GM18951 (cell line): ENCODE measurements at regions not wholly inside any gene's neighbourhood (a gene's known extent, or its start where the extent isn't known, plus 50 kb on each side); places are given as distances from the start of the nearest gene placed in this dataset.

Experiments used
- POLR2A ChIP-seq: IDR thresholded peaks from 4 replicates; pipeline ENCODE4 v1.6.1; 2011; ENCODE audit warnings: mild to moderate bottlenecking; ENCODE audit not compliant: insufficient read length, insufficient read depth; ENCODE audit errors: extremely low read depth
- in situ Hi-C: fragments of 300-500 bp; cut with MboI; formaldehyde crosslinking; loops from one replicate; pipeline ENCODE4 v1.12.0; 2022; ENCODE audit warnings: low sequenced_read_pairs, mixed read lengths, inconsistent platforms; ENCODE audit not compliant: unreplicated experiment

DNA sequence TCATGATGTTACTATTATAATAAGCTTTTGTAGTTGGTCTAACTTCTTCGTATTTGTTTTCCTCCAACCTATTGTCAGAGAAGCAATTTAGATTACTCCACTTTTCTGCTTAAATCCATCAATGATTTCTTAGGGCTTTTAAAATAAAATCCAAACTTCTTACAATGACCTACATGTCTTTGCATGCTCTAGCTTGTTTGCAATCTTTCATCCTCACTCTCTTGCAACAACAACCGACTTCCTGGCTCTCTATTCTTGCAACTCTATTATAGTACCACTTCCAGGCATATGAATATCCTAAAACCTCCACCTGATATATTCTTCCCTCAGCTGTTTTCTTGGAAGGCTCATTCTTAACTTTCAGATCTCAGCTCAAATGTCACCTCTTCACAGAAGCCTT, 1288.7 kb downstream of the PLA2G4A start:
- in situ Hi-C loops = no loop called here
- TF ChIP-seq POLR2A = no peak

DNA sequence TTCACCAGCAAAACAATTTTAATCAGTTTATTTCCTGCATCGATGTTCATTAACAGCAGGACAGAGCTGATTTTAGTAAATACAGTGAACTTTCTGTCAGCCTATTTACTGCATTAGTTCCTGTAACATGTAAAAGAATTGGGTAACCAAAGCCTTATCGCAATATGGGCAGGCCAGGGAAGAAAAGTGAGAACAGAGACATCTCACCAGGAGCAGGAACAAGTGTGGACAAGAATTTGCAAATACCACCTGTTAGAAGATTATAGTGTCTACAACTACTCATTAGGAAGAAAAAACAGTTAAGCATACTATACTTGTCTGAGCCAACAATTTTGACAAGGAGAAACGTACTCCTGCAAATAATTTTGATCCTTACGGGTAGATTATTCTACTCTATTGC, 1293.9 kb downstream of the PLA2G4A start:
- no peak for TF ChIP-seq POLR2A
- in situ Hi-C loops = no loop called here

DNA sequence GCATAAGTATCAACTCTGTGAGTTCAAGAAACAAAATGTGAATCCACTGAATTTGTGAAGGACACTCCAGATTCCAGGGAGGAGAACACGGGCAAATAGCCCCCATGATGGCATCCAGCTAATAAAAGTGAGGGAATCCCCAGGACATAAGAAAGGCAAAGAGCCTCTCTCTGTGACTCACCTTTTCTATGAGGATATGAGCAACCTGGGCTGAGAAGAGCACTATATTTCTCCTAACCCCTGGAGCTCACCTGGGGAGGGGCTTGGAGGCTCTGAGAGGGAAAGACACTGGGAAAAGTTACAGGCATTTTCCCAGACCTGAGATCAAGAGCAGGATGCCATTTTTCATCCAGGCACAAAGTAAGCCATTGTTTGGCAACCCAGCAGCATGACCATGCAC, 1298.8 kb downstream of the PLA2G4A start:
- in situ Hi-C loops = no loop called here
- no peak for TF ChIP-seq POLR2A

DNA sequence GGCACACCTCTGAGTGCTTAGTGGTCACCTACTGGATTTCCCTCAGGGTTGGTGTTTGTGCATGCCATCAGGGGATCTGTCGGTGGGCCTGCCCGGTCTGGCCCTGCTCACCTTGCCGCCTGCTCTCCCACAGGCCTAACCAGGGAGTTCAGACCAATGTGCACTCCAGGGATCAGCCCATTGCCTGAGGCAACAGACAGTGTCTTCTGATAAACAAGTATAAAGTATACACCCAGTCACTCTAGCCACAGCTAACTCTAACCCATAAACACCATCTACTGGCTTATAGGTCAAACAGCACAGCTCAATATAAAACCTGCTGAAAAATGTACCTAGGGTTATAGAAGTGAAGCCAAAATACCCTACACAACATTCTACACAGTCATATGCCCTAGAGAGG, 1300.0 kb downstream of the PLA2G4A start:
- no peak for TF ChIP-seq POLR2A
- in situ Hi-C loops = no loop called here

DNA sequence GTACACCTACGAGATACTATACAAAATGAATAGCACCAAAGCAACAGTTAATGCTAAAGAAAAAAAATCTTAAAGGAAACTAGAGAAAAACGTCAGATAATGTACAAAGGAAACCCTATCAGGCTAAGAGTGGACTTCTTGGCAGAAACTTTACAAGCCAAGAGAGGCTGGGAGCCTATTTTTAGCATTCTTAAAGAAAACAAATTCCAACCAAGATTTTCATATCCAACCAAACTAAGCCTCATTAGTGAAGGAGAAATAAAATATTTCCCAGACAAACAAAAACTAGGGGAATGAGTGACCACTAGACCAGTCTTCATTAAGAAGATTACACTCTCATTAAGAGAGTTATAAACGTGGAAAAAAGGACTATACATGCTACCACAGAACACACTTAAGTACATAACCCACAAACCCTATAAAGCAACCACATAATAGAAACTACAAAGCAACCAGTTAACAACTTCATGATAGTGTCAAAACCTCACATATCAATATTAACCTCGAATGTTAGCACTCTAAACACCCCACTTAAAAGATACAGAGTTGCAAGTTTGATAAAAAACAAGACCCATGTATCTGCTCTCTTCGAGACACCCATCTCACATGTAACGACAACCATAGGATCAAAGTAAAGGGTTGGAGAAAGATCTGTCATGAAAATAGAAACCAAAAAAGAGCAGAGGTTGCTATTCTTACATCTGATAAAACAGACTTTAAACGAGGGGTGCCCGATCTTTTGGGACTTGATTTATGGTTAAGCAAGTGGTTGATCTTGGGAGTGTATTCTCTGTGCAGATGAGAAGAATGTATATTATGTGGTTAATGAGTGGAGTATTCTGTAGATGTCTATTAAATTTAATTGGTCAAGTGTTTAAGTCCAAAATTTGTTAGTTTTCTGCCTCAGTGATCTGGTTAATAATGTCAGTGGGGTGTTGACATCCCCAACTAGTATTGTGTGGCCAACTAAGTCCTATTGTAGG, 1301.4 kb downstream of the PLA2G4A start:
- in situ Hi-C loops = no loop called here
- no peak for TF ChIP-seq POLR2A

DNA sequence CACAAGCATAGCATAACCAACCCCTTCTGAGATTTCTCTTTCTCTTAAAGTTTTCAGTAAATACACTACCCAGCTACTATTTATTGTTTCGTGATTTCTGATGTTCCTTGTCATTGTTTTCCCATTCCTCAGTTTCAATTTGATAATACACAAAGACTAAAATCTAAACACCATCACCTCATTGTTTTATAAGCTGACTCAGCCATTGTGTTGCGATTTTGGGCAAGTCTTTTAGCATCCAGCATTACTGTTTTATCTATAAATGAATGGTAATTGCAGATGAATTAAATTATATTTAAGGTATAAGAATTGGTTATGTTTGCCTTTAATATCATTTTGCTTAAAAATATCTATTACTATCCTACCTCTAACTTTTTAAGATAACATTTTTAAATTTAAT, 1308.5 kb downstream of the PLA2G4A start:
- in situ Hi-C loops = no loop called here
- no peak for TF ChIP-seq POLR2A

DNA sequence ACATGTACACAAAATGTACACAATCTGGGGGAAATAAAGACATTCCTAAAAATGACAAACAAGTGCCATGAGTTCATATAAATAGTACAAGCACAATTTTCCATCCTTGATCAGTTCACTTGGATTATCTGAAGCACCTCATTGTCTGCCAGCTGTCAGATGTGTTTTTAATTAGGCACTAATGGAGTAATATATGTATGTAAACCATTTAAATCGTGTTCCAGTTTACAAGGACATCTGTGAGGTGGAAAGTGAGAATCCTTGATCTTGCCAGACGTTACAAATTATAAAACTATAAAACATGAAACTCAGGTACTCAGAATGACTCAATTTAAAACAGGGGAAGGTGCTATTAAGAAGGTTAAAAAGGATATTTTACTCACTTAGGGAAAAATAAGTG, 1312.2 kb downstream of the PLA2G4A start:
- in situ Hi-C loops = no loop called here
- TF ChIP-seq POLR2A = no peak

DNA sequence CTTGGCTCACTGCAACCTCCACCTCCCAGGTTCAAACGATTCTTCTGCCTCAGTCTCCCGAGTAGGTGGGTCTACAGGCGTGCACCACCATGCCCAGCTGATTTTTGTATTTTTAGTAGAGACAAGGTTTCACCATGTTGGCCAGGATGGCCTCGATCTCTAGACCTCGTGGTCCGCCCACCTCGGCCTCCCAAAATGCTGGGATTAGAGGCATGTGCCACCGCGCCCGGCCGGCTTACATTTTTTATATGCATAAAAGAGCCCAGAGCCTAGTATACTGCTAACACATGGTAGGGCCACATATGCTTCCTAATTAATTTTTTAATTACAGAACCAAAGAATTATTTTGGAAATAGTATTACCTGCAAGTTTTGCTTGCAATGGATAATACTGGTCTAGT, 1325.4 kb downstream of the PLA2G4A start:
- TF ChIP-seq POLR2A = no peak
- in situ Hi-C loops = no loop called here

DNA sequence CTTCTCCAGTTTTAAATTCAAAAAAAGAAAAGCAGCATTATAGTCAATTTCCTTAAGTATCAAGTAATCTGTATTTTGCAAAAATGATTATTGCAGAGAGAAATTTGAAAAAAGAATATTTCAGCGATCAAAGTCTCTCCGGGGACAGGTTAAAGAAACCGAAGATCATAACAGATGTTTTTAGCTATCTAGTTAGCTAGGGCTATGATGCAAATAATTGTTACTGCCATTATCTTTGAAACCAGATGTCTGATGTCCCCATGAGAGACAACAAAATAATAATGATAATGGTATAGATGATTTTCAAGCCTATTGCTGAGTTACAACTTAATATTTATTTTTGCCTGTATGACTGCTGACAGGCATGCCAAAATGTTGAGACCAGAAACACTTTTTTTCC, 1326.0 kb downstream of the PLA2G4A start:
- in situ Hi-C loops = no loop called here
- no peak for TF ChIP-seq POLR2A

DNA sequence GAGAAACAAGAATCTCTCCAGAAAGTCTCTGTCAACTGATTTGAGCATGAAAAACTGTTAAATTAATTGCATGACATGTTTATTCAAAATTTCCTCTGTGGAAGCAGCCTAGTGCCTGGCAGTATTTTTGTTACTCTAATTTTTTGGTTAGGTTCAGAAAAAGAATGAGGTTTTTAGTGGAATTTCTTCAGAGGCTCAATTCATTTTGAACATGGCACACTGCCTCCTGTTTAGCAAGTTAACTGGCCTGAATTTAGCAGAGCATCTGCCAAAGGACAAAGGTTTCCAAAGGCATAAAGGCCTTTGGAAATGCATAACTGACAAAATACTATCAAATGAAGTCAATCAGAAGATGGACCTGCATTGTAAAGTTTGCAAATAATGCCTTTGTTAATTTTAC, 1326.5 kb downstream of the PLA2G4A start:
- no peak for TF ChIP-seq POLR2A
- in situ Hi-C loops = no loop called here

DNA sequence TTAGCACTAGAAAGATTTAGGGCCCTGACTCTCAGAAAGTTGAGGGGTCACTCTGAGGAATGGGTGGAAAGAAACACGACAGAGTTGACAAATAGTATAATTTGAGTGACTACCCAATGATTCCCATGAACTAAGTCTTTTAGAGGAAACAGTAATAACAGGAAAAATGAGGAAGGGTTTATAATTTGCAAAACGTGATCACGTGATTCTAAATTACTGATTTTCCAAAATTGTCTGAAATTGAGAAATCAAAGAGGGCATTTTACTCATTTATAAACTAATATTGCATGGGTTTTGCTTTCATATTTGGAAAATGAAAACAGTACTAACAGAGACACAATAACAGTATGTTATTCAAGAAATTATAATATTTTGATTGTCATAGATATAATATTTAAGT, 1335.7 kb downstream of the PLA2G4A start:
- TF ChIP-seq POLR2A = no peak
- in situ Hi-C loops = no loop called here

DNA sequence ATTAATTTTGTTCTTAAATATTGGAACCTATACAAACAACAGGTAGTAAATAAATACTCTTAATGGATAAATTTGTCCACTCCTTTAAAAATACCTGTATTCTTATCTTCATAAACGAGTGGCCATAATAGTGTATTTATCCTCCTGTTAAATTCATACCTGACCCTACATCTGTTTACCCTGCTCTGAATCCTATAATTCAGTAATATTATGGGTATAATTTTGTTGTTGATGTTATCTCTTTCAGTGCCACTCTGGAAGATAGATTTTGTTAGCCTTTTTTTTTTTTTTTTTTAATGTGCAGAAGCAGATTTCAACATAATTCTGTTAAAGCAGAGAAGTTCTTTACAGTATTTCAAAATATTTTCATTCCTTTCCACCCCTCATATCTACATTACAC, 1337.9 kb downstream of the PLA2G4A start:
- in situ Hi-C loops = no loop called here
- TF ChIP-seq POLR2A = no peak

DNA sequence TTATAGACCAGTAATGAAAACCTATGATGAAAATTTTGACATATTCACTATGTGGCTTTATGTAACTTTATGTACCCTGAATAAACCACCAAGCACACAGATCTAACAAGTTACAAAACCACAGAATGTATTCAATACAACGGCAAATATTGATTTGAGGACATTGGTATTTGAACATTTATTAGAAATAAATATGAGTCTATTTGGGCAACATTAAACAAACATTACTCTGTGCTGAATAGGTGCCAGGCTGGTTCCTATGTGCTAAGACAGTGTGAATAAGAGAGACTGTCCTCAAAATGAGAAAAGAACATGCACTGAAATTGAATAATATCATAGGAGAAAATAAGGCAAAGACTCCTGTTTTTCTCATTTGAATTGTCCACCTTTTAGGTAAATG, 1341.2 kb downstream of the PLA2G4A start:
- no peak for TF ChIP-seq POLR2A
- in situ Hi-C loops = no loop called here

DNA sequence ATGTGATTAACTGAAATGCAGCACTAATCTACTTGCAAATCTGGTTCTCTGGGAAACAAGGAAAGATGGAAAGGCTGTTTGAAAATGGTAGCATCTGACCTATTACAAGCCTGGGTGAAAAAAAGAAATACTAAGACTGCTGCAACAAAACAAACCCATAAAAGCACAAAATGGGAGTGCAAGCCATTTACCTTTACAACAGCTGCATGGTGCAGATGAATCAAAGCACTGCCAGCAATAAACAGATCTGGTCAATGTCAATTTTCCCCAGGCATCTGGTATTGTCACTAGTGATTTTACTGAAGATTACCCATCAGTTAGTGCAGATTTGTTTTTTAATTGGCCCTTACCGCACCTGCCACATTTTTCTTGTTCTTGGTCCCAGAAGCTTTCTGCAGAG, 1341.7 kb downstream of the PLA2G4A start:
- in situ Hi-C loops = no loop called here
- no peak for TF ChIP-seq POLR2A
